GM23338 (cell line): ENCODE measurements at regions not wholly inside any gene's neighbourhood (a gene's known extent, or its start where the extent isn't known, plus 50 kb on each side); places are given as distances from the start of the nearest gene placed in this dataset.

Experiments used
- ATAC-seq: fragments of 200-7000 bp; cut with Tn5 transposase; 3 replicates; pipeline ENCODE4 v1.9.1; 2020
- DNase-seq: peaks from one replicate; pipeline ENCODE4 v3.0.0-alpha.2; 2015; ENCODE audit warnings: low spot score
- H2AFZ ChIP-seq: fragments of 200-600 bp; sonication (generic); 2 replicates; pipeline ENCODE4 v1.8.0; 2016; ENCODE audit warnings: antibody characterized with exemption, mild to moderate bottlenecking, moderate library complexity
- H3F3A ChIP-seq: fragments of 200-600 bp; sonication (generic); replicated peaks from 2 replicates; pipeline ENCODE4 v1.8.0; 2017; ENCODE audit warnings: antibody characterized with exemption, mixed run types, low read depth
- H3K27ac ChIP-seq: fragments of 200-600 bp; sonication (generic); 2 replicates; pipeline ENCODE4 v1.6.1; 2016; ENCODE audit warnings: low read depth
- H3K27me3 ChIP-seq: fragments of 200-600 bp; sonication (generic); 2 replicates; pipeline ENCODE4 v1.8.0; 2016; ENCODE audit warnings: mild to moderate bottlenecking, mixed run types, moderate library complexity; ENCODE audit not compliant: insufficient read depth
- H3K36me3 ChIP-seq: fragments of 200-600 bp; sonication (generic); 2 replicates; pipeline ENCODE4 v1.8.0; 2016; ENCODE audit warnings: mild to moderate bottlenecking; ENCODE audit not compliant: insufficient read depth
- H3K4me1 ChIP-seq: fragments of 200-600 bp; sonication (generic); 2 replicates; pipeline ENCODE4 v1.8.0; 2016; ENCODE audit warnings: mild to moderate bottlenecking, moderate library complexity; ENCODE audit not compliant: insufficient read depth
- H3K4me2 ChIP-seq: fragments of 200-600 bp; sonication (generic); 2 replicates; pipeline ENCODE4 v1.7.1; 2017; ENCODE audit warnings: mixed run types
- H3K4me3 ChIP-seq: fragments of 200-600 bp; sonication (generic); 2 replicates; pipeline ENCODE4 v1.6.1; 2016; ENCODE audit warnings: mixed run types
- H3K79me2 ChIP-seq: fragments of 200-600 bp; sonication (generic); replicated peaks from 2 replicates; pipeline ENCODE4 v1.8.0; 2017; ENCODE audit warnings: mild to moderate bottlenecking; ENCODE audit not compliant: insufficient read depth
- H3K9me2 ChIP-seq: fragments of 200-600 bp; sonication (generic); 2 replicates; pipeline ENCODE4 v1.8.0; 2017; ENCODE audit not compliant: insufficient read depth
- H4K20me1 ChIP-seq: fragments of 200-600 bp; sonication (generic); replicated peaks from 2 replicates; pipeline ENCODE4 v1.8.0; 2017; ENCODE audit warnings: mild to moderate bottlenecking; ENCODE audit not compliant: insufficient read depth
- H3K27ac Mint-ChIP-seq: 2 replicates; pipeline ENCODE4 v1.8.0; 2020; ENCODE audit warnings: inconsistent platforms, mild to moderate bottlenecking, moderate library complexity, mixed read lengths
- H3K27me3 Mint-ChIP-seq: 3 replicates; pipeline ENCODE4 v1.8.0; 2022; ENCODE audit warnings: low read depth, mild to moderate bottlenecking, moderate library complexity, mixed read lengths, inconsistent platforms; ENCODE audit not compliant: insufficient read depth, poor library complexity
- H3K36me3 Mint-ChIP-seq: 3 replicates; pipeline ENCODE4 v1.8.0; 2021; ENCODE audit warnings: low read depth, mild to moderate bottlenecking, inconsistent platforms, moderate library complexity, mixed read lengths
- H3K4me1 Mint-ChIP-seq: 3 replicates; pipeline ENCODE4 v1.8.0; 2020; ENCODE audit warnings: mild to moderate bottlenecking, inconsistent platforms, mixed read lengths
- H3K4me3 Mint-ChIP-seq: 3 replicates; pipeline ENCODE4 v1.8.0; 2021; ENCODE audit warnings: moderate library complexity, mild to moderate bottlenecking, inconsistent platforms, mixed read lengths
- H3K9me3 Mint-ChIP-seq: 3 replicates; pipeline ENCODE4 v1.8.0; 2020; ENCODE audit warnings: moderate library complexity, mild to moderate bottlenecking, inconsistent platforms, mixed read lengths
- CTCF ChIP-seq, 2 experiments: fragments of 200-600 bp in 1 of 2; sonication (generic) in 1 of 2; conservative IDR thresholded peaks; 2 replicates each; pipeline versions ENCODE4 v1.5.1 to v1.6.1; 2016 to 2017; ENCODE audit warnings: antibody characterized with exemption in 2 of 2, low read depth in 2 of 2, mild to moderate bottlenecking in 2 of 2, moderate library complexity in 1 of 2
- EZH2 ChIP-seq: fragments of 200-600 bp; sonication (generic); IDR thresholded peaks from one replicate; pipeline ENCODE4 v1.8.0; 2017; ENCODE audit warnings: antibody characterized with exemption, mild to moderate bottlenecking, low read depth; ENCODE audit not compliant: unreplicated experiment
- EZH2phosphoT487 ChIP-seq: fragments of 200-600 bp; sonication (generic); IDR thresholded peaks from one replicate; pipeline ENCODE4 v1.8.1; 2018; ENCODE audit warnings: antibody characterized with exemption; ENCODE audit not compliant: unreplicated experiment
- JUNB ChIP-seq: IDR thresholded peaks from one replicate; pipeline ENCODE4 v1.6.1; 2016; ENCODE audit warnings: antibody characterized with exemption; ENCODE audit not compliant: unreplicated experiment
- POLR2AphosphoS5 ChIP-seq: IDR thresholded peaks from 2 replicates; pipeline ENCODE4 v1.6.1; 2016; ENCODE audit warnings: antibody characterized with exemption, low read depth
- STAT1 ChIP-seq: IDR thresholded peaks from one replicate; pipeline ENCODE4 v1.6.1; 2016; ENCODE audit warnings: antibody characterized with exemption; ENCODE audit not compliant: unreplicated experiment
- ZNF114 ChIP-seq: fragments of 250-450 bp; sonication (Bioruptor Pico); IDR thresholded peaks from 2 replicates; pipeline ENCODE4 v1.5.0; 2020; ENCODE audit warnings: mild to moderate bottlenecking, moderate library complexity
- ZNF462 ChIP-seq: fragments of 250-450 bp; sonication (Bioruptor Pico); IDR thresholded peaks from 2 replicates; pipeline ENCODE4 v1.5.0; 2020; ENCODE audit warnings: mild to moderate bottlenecking, moderate library complexity

- ATAC-seq (no peak), DNase-seq (no peak)
- H3K36me3 Mint-ChIP-seq = no peaks in the 10 kb centered on the region
- Histone ChIP-seq H4K20me1 (no peaks in the 10 kb centered on the region), H3K4me1 (no peaks in the 10 kb centered on the region), H2AFZ (no peak overlapping the region), H3K79me2 (no peaks in the 10 kb centered on the region), H3K27ac (no peak overlapping the region), H3K36me3 (no peaks in the 10 kb centered on the region), H3K4me3 (no peak overlapping the region), H3K9me2 (no peaks in the 10 kb centered on the region), H3K27me3 (no peaks in the 10 kb centered on the region), H3K4me2 (no peak overlapping the region), H3F3A (no peaks in the 10 kb centered on the region)
- no peaks in the 10 kb centered on the region for H3K9me3 Mint-ChIP-seq
- H3K4me1 Mint-ChIP-seq = peaks cover 2% of the 10 kb centered on the region; the same call in 1 of the 3 replicates
- no peak overlapping the region for H3K4me3 Mint-ChIP-seq
- no peak overlapping the region for H3K27ac Mint-ChIP-seq
- H3K27me3 Mint-ChIP-seq = no peaks in the 10 kb centered on the region
- TF ChIP-seq STAT1 = no peak
- TF ChIP-seq CTCF (conservative IDR thresholded peaks at IDR 0.05; ENCODE audit: low read depth in 2 of 2) = no peak
- TF ChIP-seq ZNF114 (CRISPR knock-in tag) = no peak
- TF ChIP-seq EZH2 = no peak
These were observed 53.9 kb upstream of the AIG1 start for GRCh38 chr6:143006787-143007186.

- Mint-ChIP-seq H3K4me3 (no peak overlapping the region), H3K4me1 (peaks cover 2% of the 10 kb centered on the region; the same call in 1 of the 3 replicates), H3K27ac (no peak overlapping the region), H3K9me3 (no peaks in the 10 kb centered on the region), H3K27me3 (no peaks in the 10 kb centered on the region), H3K36me3 (no peaks in the 10 kb centered on the region)
- no peaks in the 10 kb centered on the region for H3K36me3 ChIP-seq
- H3K9me2 ChIP-seq = no peaks in the 10 kb centered on the region
- no peak overlapping the region for H3K27ac ChIP-seq
- no peaks in the 10 kb centered on the region for H3K4me1 ChIP-seq
- no peak for ATAC-seq
- H3K4me3 ChIP-seq = no peak overlapping the region
- no peaks in the 10 kb centered on the region for H3K27me3 ChIP-seq
- no peaks in the 10 kb centered on the region for H4K20me1 ChIP-seq
- DNase-seq = no peak
- peak overlapping the region; percentile 47; the same call in 1 of the 2 replicates for H2AFZ ChIP-seq
- no peak overlapping the region for H3K4me2 ChIP-seq
- no peaks in the 10 kb centered on the region for H3K79me2 ChIP-seq
- no peaks in the 10 kb centered on the region for H3F3A ChIP-seq
- TF ChIP-seq ZNF462 (CRISPR knock-in tag) (no peak), ZNF114 (CRISPR knock-in tag) (no peak), JUNB (no peak), CTCF (conservative IDR thresholded peaks at IDR 0.05; ENCODE audit: low read depth in 2 of 2) (no peak), POLR2AphosphoS5 (no peak), EZH2phosphoT487 (no peak), STAT1 (no peak)
These were observed 53.0 kb upstream of the AIG1 start for GRCh38 chr6:143007646-143008045.
